Liver (tissue), 8 donors: ENCODE measurements at regions not wholly inside any gene's neighbourhood (a gene's known extent, or its start where the extent isn't known, plus 50 kb on each side); places are given as distances from the start of the nearest gene placed in this dataset.

Source experiments
- DNase-seq: peaks from one replicate; pipeline ENCODE4 v3.0.0-alpha.2; 2017; ENCODE audit warnings: low spot score
- H3K27ac ChIP-seq, 2 donors: one replicate each; pipeline ENCODE4 v1.7.0; 2013; ENCODE audit warnings: inconsistent platforms in 2 of 2, low read length in 2 of 2, control low read depth in 1 of 2, low read depth in 1 of 2, mild to moderate bottlenecking in 1 of 2
- H3K27me3 ChIP-seq, 4 donors: one replicate each; pipeline versions ENCODE4 v1.6.1 to v1.7.0; 2013; ENCODE audit warnings: low read length in 3 of 4, inconsistent platforms in 1 of 4, mild to moderate bottlenecking in 1 of 4, moderate library complexity in 1 of 4; ENCODE audit not compliant: control insufficient read depth in 4 of 4, insufficient read depth in 4 of 4
- H3K36me3 ChIP-seq, 4 donors: one replicate each; pipeline versions ENCODE4 v1.6.1 to v1.7.0; 2013; ENCODE audit warnings: low read length in 3 of 4, mild to moderate bottlenecking in 3 of 4, low read depth in 1 of 4, moderate library complexity in 1 of 4; ENCODE audit not compliant: control insufficient read depth in 4 of 4, insufficient read depth in 3 of 4
- H3K4me1 ChIP-seq, 4 donors: one replicate each; pipeline versions ENCODE4 v1.6.1 to v1.7.0; 2013; ENCODE audit warnings: low read length in 3 of 4, mild to moderate bottlenecking in 3 of 4, moderate library complexity in 1 of 4; ENCODE audit not compliant: control insufficient read depth in 4 of 4, insufficient read depth in 4 of 4
- H3K4me3 ChIP-seq, 3 donors: one replicate each; pipeline versions ENCODE4 v1.6.1 to v1.7.0; 2013; ENCODE audit warnings: low read length in 3 of 3, control low read depth in 1 of 3, low read depth in 1 of 3, mild to moderate bottlenecking in 1 of 3
- H3K9ac ChIP-seq, 2 donors: one replicate each; pipeline ENCODE4 v1.7.0; 2013; ENCODE audit warnings: low read length in 2 of 2, mild to moderate bottlenecking in 2 of 2, moderate library complexity in 2 of 2, control low read depth in 1 of 2, low read depth in 1 of 2
- H3K9me3 ChIP-seq, 4 donors: one replicate each; pipeline versions ENCODE4 v1.6.1 to v1.7.0; 2013; ENCODE audit warnings: low read length in 3 of 4; ENCODE audit not compliant: control insufficient read depth in 4 of 4
- EGR1 ChIP-seq, 2 donors: IDR thresholded peaks; 2 replicates each; pipeline ENCODE4 v1.6.1; 2016 to 2018; ENCODE audit warnings: antibody characterized with exemption in 2 of 2, low read depth in 2 of 2
- FOXA1 ChIP-seq: IDR thresholded peaks from 2 replicates; pipeline ENCODE4 v1.6.1; 2016; ENCODE audit warnings: antibody characterized with exemption
- FOXA2 ChIP-seq: IDR thresholded peaks from 2 replicates; pipeline ENCODE4 v1.6.1; 2016; ENCODE audit warnings: antibody characterized with exemption
- GABPA ChIP-seq, 2 donors: IDR thresholded peaks in 1 of 2; conservative IDR thresholded peaks in 1 of 2; 2 replicates each; pipeline ENCODE4 v1.6.1; 2016; ENCODE audit warnings: antibody characterized with exemption in 2 of 2, mild to moderate bottlenecking in 1 of 2, moderate library complexity in 1 of 2
- HNF4A ChIP-seq, 2 donors: conservative IDR thresholded peaks; 2 replicates each; pipeline ENCODE4 v1.6.1; 2016; ENCODE audit warnings: antibody characterized with exemption in 2 of 2, mild to moderate bottlenecking in 2 of 2
- HNF4G ChIP-seq: IDR thresholded peaks from 2 replicates; pipeline ENCODE4 v1.6.1; 2016; ENCODE audit warnings: antibody characterized with exemption
- JUND ChIP-seq, 2 donors: IDR thresholded peaks; 2 replicates each; pipeline ENCODE4 v1.6.1; 2016; ENCODE audit warnings: antibody characterized with exemption in 2 of 2
- NR2F2 ChIP-seq: IDR thresholded peaks from 2 replicates; pipeline ENCODE4 v1.6.1; 2016; ENCODE audit warnings: antibody characterized with exemption
- RAD21 ChIP-seq, 2 donors: IDR thresholded peaks; 2 replicates each; pipeline ENCODE4 v1.6.1; 2016; ENCODE audit warnings: antibody characterized with exemption in 2 of 2, mild to moderate bottlenecking in 2 of 2
- RXRA ChIP-seq, 2 donors: IDR thresholded peaks; 2 replicates each; pipeline ENCODE4 v1.6.1; 2017 to 2018; ENCODE audit warnings: antibody characterized with exemption in 2 of 2, mild to moderate bottlenecking in 1 of 2
- SP1 ChIP-seq: IDR thresholded peaks from 2 replicates; pipeline ENCODE4 v1.6.1; 2018; ENCODE audit warnings: antibody characterized with exemption, mild to moderate bottlenecking
- TAF1 ChIP-seq: conservative IDR thresholded peaks from 2 replicates; pipeline ENCODE4 v1.6.1; 2016; ENCODE audit warnings: antibody characterized with exemption, mild to moderate bottlenecking
- YY1 ChIP-seq: IDR thresholded peaks from 2 replicates; pipeline ENCODE4 v1.6.1; 2016; ENCODE audit warnings: antibody characterized with exemption, mild to moderate bottlenecking
- WGBS: extraction: QIAGEN DNeasy Blood & Tissue Kit; methylation state at CpG from one replicate; pipeline ENCODE4 v1.1.7; 2013; 5-methylcytosine and 5-hydroxymethylcytosine counted together
- TF ChIP-seq, protein P1 (sequence below): IDR thresholded peaks from 2 replicates; pipeline ENCODE4 v1.6.1; 2016; ENCODE audit warnings: antibody characterized with exemption
- TF ChIP-seq, protein P2 (sequence below): IDR thresholded peaks from 2 replicates; pipeline ENCODE4 v1.6.1; 2016; ENCODE audit warnings: antibody characterized with exemption
- TF ChIP-seq, protein P3 (sequence below): IDR thresholded peaks from 2 replicates; pipeline ENCODE4 v1.6.1; 2016; ENCODE audit warnings: antibody characterized with exemption, mild to moderate bottlenecking
- TF ChIP-seq, protein P4 (sequence below): fragments of 150-350 bp; IDR thresholded peaks from 2 replicates; pipeline ENCODE4 v1.5.1; 2017; ENCODE audit warnings: improper control_type of control experiment, low read depth, low read length; ENCODE audit not compliant: missing input control
- TF ChIP-seq, protein P5 (sequence below): IDR thresholded peaks from 2 replicates; pipeline ENCODE4 v1.6.1; 2016; ENCODE audit warnings: antibody characterized with exemption
- donor health status: healthy.
- donor health status: healthy.
- donor health status: healthy.
- donor health status: healthy.
- donor health status: healthy.

DNA sequence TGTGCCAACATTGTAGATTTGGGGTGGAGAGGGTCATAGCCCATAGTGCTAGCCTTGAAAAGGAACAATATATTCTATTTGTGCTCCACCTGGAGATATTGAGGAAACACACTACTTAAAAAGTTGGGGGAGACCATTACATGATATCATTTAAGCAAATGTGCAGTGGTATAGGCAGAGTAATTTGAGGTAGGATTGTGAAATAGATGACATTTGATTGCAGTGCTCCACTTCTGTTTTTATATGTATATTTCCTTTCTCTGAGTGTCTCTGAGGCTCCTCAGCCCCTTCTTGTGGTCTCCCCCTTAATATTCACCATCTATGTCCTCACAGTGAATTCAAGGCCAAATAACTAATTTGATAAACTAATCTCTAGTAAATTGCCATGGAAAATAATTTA, 85.6 kb upstream of the NMU start:
- TF ChIP-seq HNF4A (conservative IDR thresholded peaks at IDR 0.05) (no peak), RAD21 (IDR thresholded peaks at IDR 0.05) (no peak), YY1 (no peak), RXRA (IDR thresholded peaks at IDR 0.05) (no peak), FOXA2 (no peak), SP1 (no peak), FOXA1 (no peak), GABPA (IDR thresholded peaks at IDR 0.05 in 1 of 2, conservative IDR thresholded peaks at IDR 0.05 in 1 of 2) (no peak), EGR1 (IDR thresholded peaks at IDR 0.05; ENCODE audit: low read depth in 2 of 2) (no peak), TAF1 (no peak), JUND (IDR thresholded peaks at IDR 0.05) (no peak)
- TF ChIP-seq, protein P1, sequence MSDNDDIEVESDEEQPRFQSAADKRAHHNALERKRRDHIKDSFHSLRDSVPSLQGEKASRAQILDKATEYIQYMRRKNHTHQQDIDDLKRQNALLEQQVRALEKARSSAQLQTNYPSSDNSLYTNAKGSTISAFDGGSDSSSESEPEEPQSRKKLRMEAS, result no peak
- TF ChIP-seq, protein P2, sequence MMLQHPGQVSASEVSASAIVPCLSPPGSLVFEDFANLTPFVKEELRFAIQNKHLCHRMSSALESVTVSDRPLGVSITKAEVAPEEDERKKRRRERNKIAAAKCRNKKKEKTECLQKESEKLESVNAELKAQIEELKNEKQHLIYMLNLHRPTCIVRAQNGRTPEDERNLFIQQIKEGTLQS, result no peak
- TF ChIP-seq, protein P3, sequence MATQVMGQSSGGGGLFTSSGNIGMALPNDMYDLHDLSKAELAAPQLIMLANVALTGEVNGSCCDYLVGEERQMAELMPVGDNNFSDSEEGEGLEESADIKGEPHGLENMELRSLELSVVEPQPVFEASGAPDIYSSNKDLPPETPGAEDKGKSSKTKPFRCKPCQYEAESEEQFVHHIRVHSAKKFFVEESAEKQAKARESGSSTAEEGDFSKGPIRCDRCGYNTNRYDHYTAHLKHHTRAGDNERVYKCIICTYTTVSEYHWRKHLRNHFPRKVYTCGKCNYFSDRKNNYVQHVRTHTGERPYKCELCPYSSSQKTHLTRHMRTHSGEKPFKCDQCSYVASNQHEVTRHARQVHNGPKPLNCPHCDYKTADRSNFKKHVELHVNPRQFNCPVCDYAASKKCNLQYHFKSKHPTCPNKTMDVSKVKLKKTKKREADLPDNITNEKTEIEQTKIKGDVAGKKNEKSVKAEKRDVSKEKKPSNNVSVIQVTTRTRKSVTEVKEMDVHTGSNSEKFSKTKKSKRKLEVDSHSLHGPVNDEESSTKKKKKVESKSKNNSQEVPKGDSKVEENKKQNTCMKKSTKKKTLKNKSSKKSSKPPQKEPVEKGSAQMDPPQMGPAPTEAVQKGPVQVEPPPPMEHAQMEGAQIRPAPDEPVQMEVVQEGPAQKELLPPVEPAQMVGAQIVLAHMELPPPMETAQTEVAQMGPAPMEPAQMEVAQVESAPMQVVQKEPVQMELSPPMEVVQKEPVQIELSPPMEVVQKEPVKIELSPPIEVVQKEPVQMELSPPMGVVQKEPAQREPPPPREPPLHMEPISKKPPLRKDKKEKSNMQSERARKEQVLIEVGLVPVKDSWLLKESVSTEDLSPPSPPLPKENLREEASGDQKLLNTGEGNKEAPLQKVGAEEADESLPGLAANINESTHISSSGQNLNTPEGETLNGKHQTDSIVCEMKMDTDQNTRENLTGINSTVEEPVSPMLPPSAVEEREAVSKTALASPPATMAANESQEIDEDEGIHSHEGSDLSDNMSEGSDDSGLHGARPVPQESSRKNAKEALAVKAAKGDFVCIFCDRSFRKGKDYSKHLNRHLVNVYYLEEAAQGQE, result no peak
- Histone ChIP-seq H3K9ac (no peak overlapping the region), H3K4me3 (no peak overlapping the region)

DNA sequence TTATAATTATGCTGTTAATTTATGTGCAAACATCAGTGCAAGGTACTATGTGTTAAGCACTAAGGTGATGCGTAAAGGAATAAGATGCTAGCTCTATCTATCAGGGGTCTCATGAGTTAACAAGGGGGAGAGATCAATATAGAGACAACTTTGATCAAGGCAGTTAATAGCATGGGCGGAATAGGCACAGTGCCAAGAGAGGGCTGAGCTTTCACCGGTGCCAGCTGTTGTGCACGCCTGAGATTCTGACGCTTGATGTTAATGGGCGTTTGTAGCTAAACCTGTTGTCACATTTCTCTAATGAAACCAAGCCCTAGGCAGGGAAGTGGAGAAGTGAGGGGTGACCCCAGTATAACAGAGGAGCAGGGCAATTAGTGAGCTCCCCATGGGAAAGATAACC, 86.0 kb upstream of the NMU start:
- no peaks in the 10 kb centered on the region for H3K36me3 ChIP-seq
- no peak overlapping the region for H3K9ac ChIP-seq
- no peak overlapping the region for H3K4me3 ChIP-seq
- H3K27ac ChIP-seq, result no peak overlapping the region
- no peaks in the 10 kb centered on the region for H3K9me3 ChIP-seq
- no peak for TF ChIP-seq SP1
- no peak for TF ChIP-seq GABPA (IDR thresholded peaks at IDR 0.05 in 1 of 2, conservative IDR thresholded peaks at IDR 0.05 in 1 of 2)
- TF ChIP-seq TAF1, result no peak
- no peak for TF ChIP-seq YY1
- TF ChIP-seq EGR1 (IDR thresholded peaks at IDR 0.05; ENCODE audit: low read depth in 2 of 2), result no peak
- TF ChIP-seq, protein P2, result no peak
- TF ChIP-seq, protein P4, sequence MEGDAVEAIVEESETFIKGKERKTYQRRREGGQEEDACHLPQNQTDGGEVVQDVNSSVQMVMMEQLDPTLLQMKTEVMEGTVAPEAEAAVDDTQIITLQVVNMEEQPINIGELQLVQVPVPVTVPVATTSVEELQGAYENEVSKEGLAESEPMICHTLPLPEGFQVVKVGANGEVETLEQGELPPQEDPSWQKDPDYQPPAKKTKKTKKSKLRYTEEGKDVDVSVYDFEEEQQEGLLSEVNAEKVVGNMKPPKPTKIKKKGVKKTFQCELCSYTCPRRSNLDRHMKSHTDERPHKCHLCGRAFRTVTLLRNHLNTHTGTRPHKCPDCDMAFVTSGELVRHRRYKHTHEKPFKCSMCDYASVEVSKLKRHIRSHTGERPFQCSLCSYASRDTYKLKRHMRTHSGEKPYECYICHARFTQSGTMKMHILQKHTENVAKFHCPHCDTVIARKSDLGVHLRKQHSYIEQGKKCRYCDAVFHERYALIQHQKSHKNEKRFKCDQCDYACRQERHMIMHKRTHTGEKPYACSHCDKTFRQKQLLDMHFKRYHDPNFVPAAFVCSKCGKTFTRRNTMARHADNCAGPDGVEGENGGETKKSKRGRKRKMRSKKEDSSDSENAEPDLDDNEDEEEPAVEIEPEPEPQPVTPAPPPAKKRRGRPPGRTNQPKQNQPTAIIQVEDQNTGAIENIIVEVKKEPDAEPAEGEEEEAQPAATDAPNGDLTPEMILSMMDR, result no peak
- TF ChIP-seq JUND (IDR thresholded peaks at IDR 0.05), result no peak
- no peak for TF ChIP-seq FOXA2
- TF ChIP-seq, protein P5, sequence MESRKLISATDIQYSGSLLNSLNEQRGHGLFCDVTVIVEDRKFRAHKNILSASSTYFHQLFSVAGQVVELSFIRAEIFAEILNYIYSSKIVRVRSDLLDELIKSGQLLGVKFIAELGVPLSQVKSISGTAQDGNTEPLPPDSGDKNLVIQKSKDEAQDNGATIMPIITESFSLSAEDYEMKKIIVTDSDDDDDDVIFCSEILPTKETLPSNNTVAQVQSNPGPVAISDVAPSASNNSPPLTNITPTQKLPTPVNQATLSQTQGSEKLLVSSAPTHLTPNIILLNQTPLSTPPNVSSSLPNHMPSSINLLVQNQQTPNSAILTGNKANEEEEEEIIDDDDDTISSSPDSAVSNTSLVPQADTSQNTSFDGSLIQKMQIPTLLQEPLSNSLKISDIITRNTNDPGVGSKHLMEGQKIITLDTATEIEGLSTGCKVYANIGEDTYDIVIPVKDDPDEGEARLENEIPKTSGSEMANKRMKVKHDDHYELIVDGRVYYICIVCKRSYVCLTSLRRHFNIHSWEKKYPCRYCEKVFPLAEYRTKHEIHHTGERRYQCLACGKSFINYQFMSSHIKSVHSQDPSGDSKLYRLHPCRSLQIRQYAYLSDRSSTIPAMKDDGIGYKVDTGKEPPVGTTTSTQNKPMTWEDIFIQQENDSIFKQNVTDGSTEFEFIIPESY, result no peak
- TF ChIP-seq RXRA (IDR thresholded peaks at IDR 0.05), result no peak
- TF ChIP-seq, protein P1, result no peak
- TF ChIP-seq NR2F2, result no peak
- TF ChIP-seq HNF4G, result no peak
- TF ChIP-seq RAD21 (IDR thresholded peaks at IDR 0.05), result no peak
- TF ChIP-seq HNF4A (conservative IDR thresholded peaks at IDR 0.05), result no peak
- no peaks in the 10 kb centered on the region for H3K27me3 ChIP-seq
- DNase-seq, result no peak
- 79% methylated on average over 6 of the region's 6 CpGs for WGBS
- H3K4me1 ChIP-seq, result peaks cover 0 to 1% (median 0%) of the 10 kb centered on the region in 4 donors

More for the DNA sequence above, 85.6 kb upstream of the NMU start:
- no peaks in the 10 kb centered on the region for H3K9me3 ChIP-seq
- peaks cover 0 to 1% (median 0%) of the 10 kb centered on the region in 4 donors for H3K4me1 ChIP-seq
- DNase-seq, result no peak
- H3K27me3 ChIP-seq, result no peaks in the 10 kb centered on the region
- H3K27ac ChIP-seq, result no peak overlapping the region
- H3K36me3 ChIP-seq, result no peaks in the 10 kb centered on the region
